ENCODE measurements at regions not wholly inside any gene's neighbourhood (a gene's known extent, or its start where the extent isn't known, plus 50 kb on each side); places are given as distances from the start of the nearest gene placed in this dataset.

DNA sequence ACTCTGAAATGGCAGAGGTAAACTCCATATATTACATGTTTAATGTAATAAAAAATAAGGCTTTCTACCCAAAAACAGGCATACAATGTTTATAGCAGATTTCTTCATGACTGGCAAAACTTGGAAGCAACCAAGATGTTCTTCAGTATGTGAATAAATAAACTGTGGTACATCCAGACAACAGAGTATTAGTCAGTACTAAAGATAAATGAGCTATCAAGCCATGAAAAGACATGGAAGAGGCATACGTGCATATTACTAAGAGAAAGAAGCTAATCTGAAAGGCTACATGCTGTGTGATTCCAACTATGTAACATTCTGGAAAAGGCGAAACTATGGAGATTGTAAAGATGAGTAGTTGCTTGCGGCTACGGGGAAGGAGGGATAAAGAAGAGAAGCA is 97.4 kb downstream of the OSR1 start:
- TF ChIP-seq, protein P1, sequence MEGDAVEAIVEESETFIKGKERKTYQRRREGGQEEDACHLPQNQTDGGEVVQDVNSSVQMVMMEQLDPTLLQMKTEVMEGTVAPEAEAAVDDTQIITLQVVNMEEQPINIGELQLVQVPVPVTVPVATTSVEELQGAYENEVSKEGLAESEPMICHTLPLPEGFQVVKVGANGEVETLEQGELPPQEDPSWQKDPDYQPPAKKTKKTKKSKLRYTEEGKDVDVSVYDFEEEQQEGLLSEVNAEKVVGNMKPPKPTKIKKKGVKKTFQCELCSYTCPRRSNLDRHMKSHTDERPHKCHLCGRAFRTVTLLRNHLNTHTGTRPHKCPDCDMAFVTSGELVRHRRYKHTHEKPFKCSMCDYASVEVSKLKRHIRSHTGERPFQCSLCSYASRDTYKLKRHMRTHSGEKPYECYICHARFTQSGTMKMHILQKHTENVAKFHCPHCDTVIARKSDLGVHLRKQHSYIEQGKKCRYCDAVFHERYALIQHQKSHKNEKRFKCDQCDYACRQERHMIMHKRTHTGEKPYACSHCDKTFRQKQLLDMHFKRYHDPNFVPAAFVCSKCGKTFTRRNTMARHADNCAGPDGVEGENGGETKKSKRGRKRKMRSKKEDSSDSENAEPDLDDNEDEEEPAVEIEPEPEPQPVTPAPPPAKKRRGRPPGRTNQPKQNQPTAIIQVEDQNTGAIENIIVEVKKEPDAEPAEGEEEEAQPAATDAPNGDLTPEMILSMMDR (IDR thresholded peaks at IDR 0.05; ENCODE audit: extremely low read depth, insufficient read depth, missing control alignments) = no peak
- in situ Hi-C loops (cut with MboI; ENCODE audit: low pct_unique_long_range_greater_than_20kb, low sequenced_read_pairs, unreplicated experiment) = no loop called here
- DNase-seq (ENCODE audit: low spot score) = no peak

DNA sequence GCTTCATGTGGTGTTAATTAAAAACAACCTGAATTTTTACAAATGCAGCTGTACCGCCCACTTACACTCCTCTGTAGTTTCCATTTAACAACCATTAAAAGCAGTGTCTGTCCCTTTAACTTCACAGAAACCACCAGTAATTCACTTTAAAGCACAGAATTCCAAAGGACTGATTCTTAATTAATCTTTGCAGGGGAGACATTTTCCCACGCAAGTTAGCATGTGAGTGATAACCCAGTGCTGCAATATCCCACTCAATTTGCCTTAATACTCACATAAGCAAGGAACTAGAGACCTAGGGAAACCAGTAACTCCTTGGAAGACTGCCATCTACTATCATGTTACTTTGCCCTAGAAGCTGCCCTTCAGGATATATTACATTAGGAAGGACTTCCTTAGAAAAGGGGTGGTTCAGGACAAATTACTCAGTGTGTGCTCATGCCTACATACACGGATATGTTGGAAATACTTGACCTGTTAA is 102.3 kb downstream of the OSR1 start:
- TF ChIP-seq, protein P1 (IDR thresholded peaks at IDR 0.05; ENCODE audit: extremely low read depth, insufficient read depth, missing control alignments) = no peak
- in situ Hi-C loops (cut with MboI; ENCODE audit: low pct_unique_long_range_greater_than_20kb, low sequenced_read_pairs, unreplicated experiment) = no loop called here
- no peak for DNase-seq (ENCODE audit: low spot score)

DNA sequence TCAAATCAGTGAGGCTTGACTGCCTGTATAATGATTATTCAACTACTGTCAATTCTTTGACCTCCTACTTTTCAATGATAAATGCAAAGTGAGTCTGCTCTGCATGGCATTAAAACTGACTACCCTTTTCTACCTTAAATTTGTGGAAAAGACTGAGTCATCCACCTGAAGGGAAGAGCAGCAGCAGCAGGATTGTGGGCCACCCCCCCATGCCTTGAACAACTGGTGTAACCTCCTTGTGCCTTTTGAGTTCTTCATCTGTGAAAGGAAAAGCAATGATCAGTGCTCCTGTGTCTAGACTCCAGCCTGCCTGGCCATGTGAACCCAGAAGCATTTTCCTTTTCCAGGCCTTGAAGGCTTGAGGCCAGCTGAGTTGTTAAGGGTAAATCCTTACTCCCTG is 102.9 kb downstream of the OSR1 start:
- DNase-seq (ENCODE audit: low spot score) = no peak
- in situ Hi-C loops (cut with MboI; ENCODE audit: low pct_unique_long_range_greater_than_20kb, low sequenced_read_pairs, unreplicated experiment) = no loop called here
- TF ChIP-seq, protein P1 (IDR thresholded peaks at IDR 0.05; ENCODE audit: extremely low read depth, insufficient read depth, missing control alignments) = no peak

GRCh38 chr2:19251554-19251953 is 106.9 kb downstream of the OSR1 start:
- in situ Hi-C loops (cut with MboI; ENCODE audit: low pct_unique_long_range_greater_than_20kb, low sequenced_read_pairs, unreplicated experiment) = no loop called here
- DNase-seq (ENCODE audit: low spot score) = no peak
- TF ChIP-seq, protein P1 (IDR thresholded peaks at IDR 0.05; ENCODE audit: extremely low read depth, insufficient read depth, missing control alignments) = no peak

- in situ Hi-C loops (cut with MboI; ENCODE audit: low pct_unique_long_range_greater_than_20kb, low sequenced_read_pairs, unreplicated experiment) = no loop called here
- DNase-seq (ENCODE audit: low spot score) = no peak
- TF ChIP-seq, protein P1 (IDR thresholded peaks at IDR 0.05; ENCODE audit: extremely low read depth, insufficient read depth, missing control alignments) = no peak
Observed at GRCh38 chr2:19250906-19251305, 107.5 kb downstream of the OSR1 start.

- TF ChIP-seq, protein P1 (IDR thresholded peaks at IDR 0.05; ENCODE audit: extremely low read depth, insufficient read depth, missing control alignments) = no peak
- in situ Hi-C loops (cut with MboI; ENCODE audit: low pct_unique_long_range_greater_than_20kb, low sequenced_read_pairs, unreplicated experiment) = no loop called here
Observed at GRCh38 chr2:19247186-19247585, 111.2 kb downstream of the OSR1 start.

GRCh38 chr2:19246496-19246895 is 111.9 kb downstream of the OSR1 start:
- TF ChIP-seq, protein P1 (IDR thresholded peaks at IDR 0.05; ENCODE audit: extremely low read depth, insufficient read depth, missing control alignments) = no peak
- DNase-seq (ENCODE audit: low spot score) = no peak
- in situ Hi-C loops (cut with MboI; ENCODE audit: low pct_unique_long_range_greater_than_20kb, low sequenced_read_pairs, unreplicated experiment) = no loop called here

More at GRCh38 chr2:19247186-19247585, 111.2 kb downstream of the OSR1 start:
- DNase-seq (ENCODE audit: low spot score) = no peak
